Aorta (tissue), 5 donors: ENCODE measurements at regions not wholly inside any gene's neighbourhood (a gene's known extent, or its start where the extent isn't known, plus 50 kb on each side); places are given as distances from the start of the nearest gene placed in this dataset.

Experiments
- ATAC-seq: fragments of 200-7000 bp; cut with Tn5 transposase; one replicate; pipeline ENCODE4 v1.9.1; 2022; ENCODE audit warnings: moderate library complexity; ENCODE audit not compliant: low FRiP score
- DNase-seq, 2 donors: peaks; one replicate each; pipeline ENCODE4 v3.0.0-alpha.2; 2020
- H3K27ac ChIP-seq, 2 donors: one replicate each; pipeline ENCODE4 v1.5.1; 2013; ENCODE audit warnings: low read length in 2 of 2, mild to moderate bottlenecking in 2 of 2, moderate library complexity in 2 of 2, control low read depth in 1 of 2, inconsistent platforms in 1 of 2, low read depth in 1 of 2
- H3K27me3 ChIP-seq, 2 donors: one replicate each; pipeline ENCODE4 v1.6.1; 2013; ENCODE audit warnings: control low read depth in 1 of 2, low read length in 1 of 2, mild to moderate bottlenecking in 1 of 2, moderate library complexity in 1 of 2; ENCODE audit not compliant: insufficient read depth in 2 of 2, control insufficient read depth in 1 of 2
- H3K36me3 ChIP-seq, 2 donors: one replicate each; pipeline ENCODE4 v1.6.1; 2013; ENCODE audit warnings: control low read depth in 1 of 2, low read length in 1 of 2, mild to moderate bottlenecking in 1 of 2; ENCODE audit not compliant: insufficient read depth in 2 of 2, control insufficient read depth in 1 of 2
- H3K4me1 ChIP-seq, 2 donors: one replicate each; pipeline ENCODE4 v1.6.1; 2013; ENCODE audit warnings: low read length in 2 of 2, control low read depth in 1 of 2, mild to moderate bottlenecking in 1 of 2, moderate library complexity in 1 of 2; ENCODE audit not compliant: insufficient read depth in 2 of 2, control insufficient read depth in 1 of 2
- H3K4me3 ChIP-seq, 2 donors: one replicate each; pipeline ENCODE4 v1.5.1; 2013; ENCODE audit warnings: low read length in 2 of 2, control low read depth in 1 of 2, mild to moderate bottlenecking in 1 of 2
- H3K9me3 ChIP-seq: one replicate; pipeline ENCODE4 v1.6.1; 2013; ENCODE audit warnings: mild to moderate bottlenecking, low read length; ENCODE audit not compliant: control insufficient read depth
- WGBS, 2 donors: extraction: QIAGEN DNeasy Blood & Tissue Kit; methylation state at CpG; one replicate each; pipeline ENCODE4 v1.1.7; 2013; 5-methylcytosine and 5-hydroxymethylcytosine counted together
- intact Hi-C, 2 donors: fragments of 100-400 bp; cut with DNase I; formaldehyde crosslinking; loops; one replicate each; pipeline versions ENCODE4 v1.14.2 to v1.15.0; 2022
- donor health status: healthy with polysubstance abuse.
- donor health status: Bipolar disorder and iron deficiency.
- donor health status: DM: no; HTN: no; CAD: no.
- donor health status: DM: no; HTN: no; CAD: no.
- donor health status: DM: yes; HTN: yes; CAD: no.

GRCh38 chr10:29714096-29714874, 79.5 kb upstream of the SVIL start:
- Histone ChIP-seq H3K27ac (peak overlapping the region; percentile 28 to 48), H3K36me3 (no peaks in the 10 kb centered on the region), H3K9me3 (no peaks in the 10 kb centered on the region), H3K4me1 (peaks cover 4 to 5% of the 10 kb centered on the region in 2 donors), H3K4me3 (no peak overlapping the region), H3K27me3 (no peaks in the 10 kb centered on the region)
- WGBS, 2 donors, result 81 to 85% methylated on average over 9 of the region's 9 CpGs
- no peak for ATAC-seq
- no peak for DNase-seq
- intact Hi-C loops, result no loop called here

- no peak overlapping the region for H3K27ac ChIP-seq
These were observed 78.7 kb upstream of the SVIL start for GRCh38 chr10:29713450-29713849.

GRCh38 chr10:29712108-29712507, 77.3 kb upstream of the SVIL start:
- intact Hi-C loops, result no loop called here
- Histone ChIP-seq H3K4me1 (peaks cover 4 to 5% of the 10 kb centered on the region in 2 donors), H3K36me3 (no peaks in the 10 kb centered on the region), H3K27ac (no peak overlapping the region), H3K9me3 (no peaks in the 10 kb centered on the region), H3K27me3 (no peaks in the 10 kb centered on the region), H3K4me3 (no peak overlapping the region)
- 74 to 76% methylated on average over 7 of the region's 7 CpGs for WGBS, 2 donors
- DNase-seq, result no peak
- ATAC-seq, result no peak

More at GRCh38 chr10:29713450-29713849, 78.7 kb upstream of the SVIL start:
- intact Hi-C loops, result no loop called here
- H3K4me1 ChIP-seq, result peaks cover 4 to 5% of the 10 kb centered on the region in 2 donors
- 50 to 51% methylated on average over 2 of the region's 2 CpGs for whole genome bisulfite sequencing, 2 donors
- ATAC-seq, result no peak
- H3K4me3 ChIP-seq, result no peak overlapping the region
- H3K36me3 ChIP-seq, result no peaks in the 10 kb centered on the region
- DNase-seq, result no peak
- H3K27me3 ChIP-seq, result no peaks in the 10 kb centered on the region
- H3K9me3 ChIP-seq, result no peaks in the 10 kb centered on the region

- Histone ChIP-seq H3K9me3 (no peaks in the 10 kb centered on the region), H3K4me1 (peaks cover 4 to 5% of the 10 kb centered on the region in 2 donors), H3K27ac (no peak overlapping the region), H3K4me3 (no peak overlapping the region), H3K27me3 (no peaks in the 10 kb centered on the region), H3K36me3 (no peaks in the 10 kb centered on the region)
- WGBS, 2 donors, result 81 to 82% methylated on average over 8 of the region's 8 CpGs
- ATAC-seq, result no peak
- DNase-seq, result no peak
- intact Hi-C loops, result no loop called here
These were observed 75.4 kb upstream of the SVIL start for GRCh38 chr10:29710128-29710527.

- no peak overlapping the region for H3K27ac ChIP-seq
- no peaks in the 10 kb centered on the region for H3K9me3 ChIP-seq
- ATAC-seq, result no peak
- intact Hi-C loops, result no loop called here
- no peak overlapping the region for H3K4me3 ChIP-seq
- no peaks in the 10 kb centered on the region for H3K36me3 ChIP-seq
- WGBS, 2 donors, result 70 to 73% methylated on average over 13 of the region's 13 CpGs
- no peak for DNase-seq
- peaks cover 4 to 5% of the 10 kb centered on the region in 2 donors for H3K4me1 ChIP-seq
- no peaks in the 10 kb centered on the region for H3K27me3 ChIP-seq
These were observed 74.8 kb upstream of the SVIL start for GRCh38 chr10:29709484-29710002.

- Histone ChIP-seq H3K9me3 (no peaks in the 10 kb centered on the region), H3K4me3 (no peak overlapping the region), H3K27ac (peak overlapping the region in 1 of 2 donors; percentile 35), H3K27me3 (no peaks in the 10 kb centered on the region), H3K36me3 (no peaks in the 10 kb centered on the region), H3K4me1 (peaks cover 0 to 6% of the 10 kb centered on the region in 2 donors)
- intact Hi-C loops, result no loop called here
- 19 to 21% methylated on average over 9 of the region's 9 CpGs for WGBS, 2 donors
- no peak for DNase-seq
- no peak for ATAC-seq
These were observed 68.5 kb upstream of the SVIL start for GRCh38 chr10:29703271-29703670.

- 12 to 15% methylated on average over 10 of the region's 10 CpGs for WGBS, 2 donors
- ATAC-seq (no peak), DNase-seq (no peak)
- Histone ChIP-seq H3K4me3 (no peak overlapping the region), H3K27ac (peak overlapping the region in 1 of 2 donors; percentile 8), H3K4me1 (peaks cover 0 to 6% of the 10 kb centered on the region in 2 donors), H3K27me3 (no peaks in the 10 kb centered on the region), H3K36me3 (no peaks in the 10 kb centered on the region), H3K9me3 (no peaks in the 10 kb centered on the region)
- intact Hi-C loops, result no loop called here
These were observed 67.7 kb upstream of the SVIL start for GRCh38 chr10:29702273-29703164.

GRCh38 chr10:29701306-29701705, 66.5 kb upstream of the SVIL start:
- H3K4me3 ChIP-seq, result no peak overlapping the region
- WGBS, 2 donors, result 64 to 71% methylated on average over 1 of the region's 1 CpG
- peaks cover 0 to 6% of the 10 kb centered on the region in 2 donors for H3K4me1 ChIP-seq
- ATAC-seq (no peak), DNase-seq (no peak)
- H3K36me3 ChIP-seq, result no peaks in the 10 kb centered on the region
- H3K9me3 ChIP-seq, result no peaks in the 10 kb centered on the region
- H3K27me3 ChIP-seq, result no peaks in the 10 kb centered on the region
- intact Hi-C loops, result no loop called here
- no peak overlapping the region for H3K27ac ChIP-seq
